Activated CD4-positive, alpha-beta T cell treated with anti-CD3 and anti-CD28 coated beads, Interleukin-2, amount 10 ng/mL, durations not matched to agents 7 days and 5 days (primary cell): ENCODE measurements at regions not wholly inside any gene's neighbourhood (a gene's known extent, or its start where the extent isn't known, plus 50 kb on each side); places are given as distances from the start of the nearest gene placed in this dataset.
A peak's percentile ranks its signal among the peaks of the same experiment; 100 is the strongest.
"Not testable (repeated sequence)": the region's sequence is repeated elsewhere in the genome, so short reads cannot be mapped to it uniquely, and the experiment has no call there.

ENCODE experiments used
- CTCF ChIA-PET: fragments of 350-600 bp; sonication (Branson Sonifier 250); formaldehyde crosslinking; loops from one replicate; lab custom pipeline; 2021; ENCODE audit warnings: antibody characterized with exemption; lab: Charles Lee
- POLR2A ChIA-PET: fragments of 350-600 bp; sonication (Branson Sonifier 250); formaldehyde crosslinking; loops from one replicate; lab custom pipeline; 2021; ENCODE audit warnings: antibody characterized with exemption; lab: Charles Lee
- DNase-seq: peaks from one replicate; pipeline ENCODE4 v3.0.0-alpha.2; 2020
- H3K27ac Mint-ChIP-seq: one replicate; pipeline ENCODE4 v1.8.0; 2021; ENCODE audit warnings: mild to moderate bottlenecking, moderate library complexity, mixed read lengths
- H3K27me3 Mint-ChIP-seq: one replicate; pipeline ENCODE4 v1.8.0; 2021; ENCODE audit warnings: mixed read lengths
- H3K36me3 Mint-ChIP-seq: one replicate; pipeline ENCODE4 v1.8.0; 2021; ENCODE audit warnings: low read depth, mixed read lengths
- H3K4me1 Mint-ChIP-seq: one replicate; pipeline ENCODE4 v1.8.0; 2021; ENCODE audit warnings: mixed read lengths
- H3K4me3 Mint-ChIP-seq: one replicate; pipeline ENCODE4 v1.8.0; 2021; ENCODE audit warnings: mild to moderate bottlenecking, moderate library complexity, mixed read lengths
- H3K9me3 Mint-ChIP-seq: one replicate; pipeline ENCODE4 v1.8.0; 2021; ENCODE audit warnings: mixed read lengths

- no peaks in the 10 kb centered on the region for H3K4me1 Mint-ChIP-seq
- peaks cover 7% of the 10 kb centered on the region for H3K9me3 Mint-ChIP-seq
- ChIA-PET CTCF (interaction anchor here (0.6 kb wide), 1 partner anchor 25 kb away, joined by 5 read pairs; no protein-coding TSS in a partner anchor), POLR2A (no interaction called here)
- no peak overlapping the region for H3K4me3 Mint-ChIP-seq
- no peak for DNase-seq
- H3K27me3 Mint-ChIP-seq: no peaks in the 10 kb centered on the region
- H3K27ac Mint-ChIP-seq: no peak overlapping the region
- H3K36me3 Mint-ChIP-seq: no peaks in the 10 kb centered on the region
Observed at GRCh38 chr6:156219973-156220372, 557.2 kb upstream of the ARID1B start.

GRCh38 chr6:156205678-156206077, 571.5 kb upstream of the ARID1B start:
- H3K4me3 Mint-ChIP-seq: no peak overlapping the region
- CTCF ChIA-PET: interaction anchor here (0.6 kb wide), 1 partner anchor 25 kb away, joined by 3 read pairs; no protein-coding TSS in a partner anchor
- H3K36me3 Mint-ChIP-seq: peaks cover 2% of the 10 kb centered on the region
- DNase-seq: no peak
- H3K27me3 Mint-ChIP-seq: no peaks in the 10 kb centered on the region
- POLR2A ChIA-PET: no interaction called here
- H3K4me1 Mint-ChIP-seq: peaks cover 2% of the 10 kb centered on the region
- H3K9me3 Mint-ChIP-seq: peaks cover 20% of the 10 kb centered on the region
- no peak overlapping the region for H3K27ac Mint-ChIP-seq

GRCh38 chr6:156199182-156199581, 578.0 kb upstream of the ARID1B start:
- Mint-ChIP-seq H3K9me3 (peaks cover 18% of the 10 kb centered on the region), H3K27me3 (no peaks in the 10 kb centered on the region), H3K36me3 (peaks cover 24% of the 10 kb centered on the region), H3K27ac (no peak overlapping the region), H3K4me3 (no peak overlapping the region), H3K4me1 (peaks cover 29% of the 10 kb centered on the region)
- ChIA-PET CTCF (interaction anchor here (0.7 kb wide), 1 partner anchor 421 kb away, joined by 3 read pairs; no protein-coding TSS in a partner anchor), POLR2A (no interaction called here)
- DNase-seq: no peak

DNA sequence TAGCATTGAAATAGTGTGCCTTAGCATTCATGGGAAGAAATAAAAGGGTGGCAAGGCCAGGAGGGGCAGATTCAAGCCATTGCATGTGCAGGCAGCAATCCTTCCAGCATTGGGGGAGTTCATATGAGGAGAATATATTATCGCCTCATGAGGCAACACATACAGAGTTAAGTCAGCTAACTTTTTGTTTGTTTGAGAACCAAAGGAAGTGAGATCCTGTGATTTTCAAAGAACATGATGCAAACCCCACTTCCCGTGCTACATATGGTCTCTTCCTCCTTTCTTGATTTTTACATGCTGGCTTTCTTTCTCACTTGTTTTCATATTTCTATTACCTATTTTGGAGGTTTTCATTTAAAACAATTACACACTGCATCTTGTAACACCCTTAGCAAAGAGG, 579.7 kb upstream of the ARID1B start:
- Mint-ChIP-seq H3K4me3 (peak overlapping the region; percentile 21), H3K36me3 (peaks cover 31% of the 10 kb centered on the region), H3K27me3 (no peaks in the 10 kb centered on the region), H3K27ac (peak overlapping the region; percentile 84), H3K9me3 (peaks cover 22% of the 10 kb centered on the region), H3K4me1 (peaks cover 35% of the 10 kb centered on the region)
- DNase-seq: no peak
- ChIA-PET POLR2A (interaction anchor here (0.6 kb wide), 1 partner anchor 15 kb away, joined by 3 read pairs; no protein-coding TSS in a partner anchor), CTCF (interaction anchor here (0.5 kb wide), 1 partner anchor 15 kb away, joined by 4 read pairs; no protein-coding TSS in a partner anchor)

DNA sequence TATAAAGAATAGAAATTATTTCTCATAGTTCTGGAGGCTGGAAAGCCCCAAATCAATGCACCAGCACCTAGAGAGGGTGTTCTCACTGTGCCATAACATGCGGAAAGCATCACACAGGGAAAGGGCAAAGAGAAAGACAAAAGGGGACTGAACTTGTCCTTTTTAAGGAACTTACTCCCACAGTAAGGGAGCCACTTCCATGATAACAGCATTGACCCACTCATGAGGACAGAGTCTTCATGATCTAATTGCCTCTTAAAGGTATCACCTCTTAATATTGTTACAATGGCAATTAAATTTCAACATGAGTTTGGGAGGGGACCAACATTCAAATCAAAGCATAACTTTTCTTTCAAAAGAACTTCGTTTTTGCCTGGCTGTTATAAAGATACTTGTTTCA, 582.2 kb upstream of the ARID1B start:
- ChIA-PET CTCF (interaction anchor here (0.5 kb wide), 1 partner anchor 25 kb away, joined by 5 read pairs; no protein-coding TSS in a partner anchor), POLR2A (no interaction called here)
- peaks cover 48% of the 10 kb centered on the region for H3K4me1 Mint-ChIP-seq
- peaks cover 29% of the 10 kb centered on the region for H3K36me3 Mint-ChIP-seq
- H3K27me3 Mint-ChIP-seq: no peaks in the 10 kb centered on the region
- H3K4me3 Mint-ChIP-seq: no peak overlapping the region
- H3K27ac Mint-ChIP-seq: no peak overlapping the region
- DNase-seq: no peak
- H3K9me3 Mint-ChIP-seq: peaks cover 24% of the 10 kb centered on the region

- peaks cover 52% of the 10 kb centered on the region for H3K4me1 Mint-ChIP-seq
- no peak overlapping the region for H3K27ac Mint-ChIP-seq
- ChIA-PET POLR2A (no interaction called here), CTCF (interaction anchor here (1.3 kb wide), 1 partner anchor 10 kb away, joined by 3 read pairs; no protein-coding TSS in a partner anchor)
- DNase-seq: no peak
- H3K36me3 Mint-ChIP-seq: peaks cover 18% of the 10 kb centered on the region
- no peak overlapping the region for H3K4me3 Mint-ChIP-seq
- H3K9me3 Mint-ChIP-seq: peaks cover 17% of the 10 kb centered on the region
- H3K27me3 Mint-ChIP-seq: no peaks in the 10 kb centered on the region
Observed at GRCh38 chr6:156193381-156193780, 583.8 kb upstream of the ARID1B start.

DNA sequence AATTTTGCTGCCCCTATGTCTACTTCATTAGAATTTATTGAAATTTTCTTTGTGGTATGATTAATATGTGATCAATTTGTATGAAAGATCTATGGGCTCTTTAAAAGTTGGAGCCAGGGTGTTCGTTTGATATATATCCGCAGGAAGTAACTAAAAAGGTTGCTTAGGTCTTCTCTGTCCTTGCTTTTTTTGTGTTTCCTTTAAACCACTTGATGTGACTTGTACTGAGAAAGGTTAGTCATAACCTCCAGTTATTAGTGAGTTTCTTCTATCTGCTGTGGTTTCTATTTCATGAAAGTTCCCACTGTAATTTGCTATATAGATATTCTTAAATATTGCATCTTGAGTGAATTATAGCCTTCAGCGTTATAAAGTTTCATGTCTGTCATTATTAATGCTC, 585.3 kb upstream of the ARID1B start:
- Mint-ChIP-seq H3K4me1 (peaks cover 41% of the 10 kb centered on the region), H3K36me3 (peaks cover 16% of the 10 kb centered on the region), H3K27ac (peak overlapping the region; percentile 74), H3K9me3 (peaks cover 11% of the 10 kb centered on the region), H3K27me3 (no peaks in the 10 kb centered on the region), H3K4me3 (peak overlapping the region; percentile 54)
- POLR2A ChIA-PET: no interaction called here
- no peak for DNase-seq
- CTCF ChIA-PET: no interaction called here

DNA sequence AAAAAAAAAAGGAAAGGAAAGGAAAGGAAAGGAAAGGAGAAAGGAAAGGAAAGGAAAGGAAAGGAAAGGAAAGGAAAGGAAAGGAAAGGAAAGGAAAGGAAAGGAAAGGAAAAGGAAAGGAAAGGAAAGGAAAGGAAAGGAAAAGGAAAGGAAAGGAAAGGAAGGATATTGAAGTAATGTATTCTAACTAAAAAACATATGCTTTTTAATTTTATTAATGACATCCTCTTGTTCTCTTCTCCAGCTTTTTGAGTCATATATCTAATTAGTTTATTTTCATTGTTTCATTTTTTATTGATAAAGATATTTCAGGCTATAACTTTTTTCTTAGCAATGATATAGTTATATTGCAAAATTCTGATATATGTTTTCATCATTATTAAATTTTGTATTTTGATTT, 585.8 kb upstream of the ARID1B start:
- DNase-seq, POLR2A ChIA-PET, H3K27me3 Mint-ChIP-seq, H3K27ac Mint-ChIP-seq, H3K4me3 Mint-ChIP-seq: not testable (repeated sequence)
- Mint-ChIP-seq H3K9me3 (peaks cover 14% of the 10 kb centered on the region), H3K36me3 (peaks cover 16% of the 10 kb centered on the region), H3K4me1 (peaks cover 38% of the 10 kb centered on the region)
- CTCF ChIA-PET: interaction anchor here (0.6 kb wide), 1 partner anchor 285 kb away, joined by 4 read pairs; no protein-coding TSS in a partner anchor

GRCh38 chr6:156190270-156190669, 586.9 kb upstream of the ARID1B start:
- Mint-ChIP-seq H3K36me3 (peaks cover 14% of the 10 kb centered on the region), H3K9me3 (peaks cover 14% of the 10 kb centered on the region), H3K4me3 (no peak overlapping the region), H3K4me1 (peaks cover 35% of the 10 kb centered on the region), H3K27ac (peak overlapping the region; percentile 22), H3K27me3 (no peaks in the 10 kb centered on the region)
- POLR2A ChIA-PET: no interaction called here
- CTCF ChIA-PET: interaction anchor here (0.9 kb wide), 1 partner anchor 17 kb away, joined by 4 read pairs; no protein-coding TSS in a partner anchor
- no peak for DNase-seq

- CTCF ChIA-PET: interaction anchor here (0.6 kb wide), 2 partner anchors 51 to 630 kb away, joined by 3 to 5 read pairs; no protein-coding TSS in a partner anchor
- H3K4me3 Mint-ChIP-seq: no peak overlapping the region
- no peaks in the 10 kb centered on the region for H3K27me3 Mint-ChIP-seq
- peaks cover 14% of the 10 kb centered on the region for H3K9me3 Mint-ChIP-seq
- DNase-seq: no peak
- peaks cover 37% of the 10 kb centered on the region for H3K4me1 Mint-ChIP-seq
- peaks cover 9% of the 10 kb centered on the region for H3K36me3 Mint-ChIP-seq
- no peak overlapping the region for H3K27ac Mint-ChIP-seq
- POLR2A ChIA-PET: no interaction called here
Observed at GRCh38 chr6:156189714-156190113, 587.5 kb upstream of the ARID1B start.

GRCh38 chr6:156189195-156189594, 588.0 kb upstream of the ARID1B start:
- ChIA-PET CTCF (interaction anchor here (0.6 kb wide), 2 partner anchors 51 to 630 kb away, joined by 3 to 5 read pairs; no protein-coding TSS in a partner anchor), POLR2A (no interaction called here)
- Mint-ChIP-seq H3K4me3 (no peak overlapping the region), H3K27me3 (no peaks in the 10 kb centered on the region), H3K36me3 (peaks cover 6% of the 10 kb centered on the region), H3K4me1 (peaks cover 40% of the 10 kb centered on the region), H3K9me3 (peaks cover 10% of the 10 kb centered on the region), H3K27ac (no peak overlapping the region)
- DNase-seq: no peak

DNA sequence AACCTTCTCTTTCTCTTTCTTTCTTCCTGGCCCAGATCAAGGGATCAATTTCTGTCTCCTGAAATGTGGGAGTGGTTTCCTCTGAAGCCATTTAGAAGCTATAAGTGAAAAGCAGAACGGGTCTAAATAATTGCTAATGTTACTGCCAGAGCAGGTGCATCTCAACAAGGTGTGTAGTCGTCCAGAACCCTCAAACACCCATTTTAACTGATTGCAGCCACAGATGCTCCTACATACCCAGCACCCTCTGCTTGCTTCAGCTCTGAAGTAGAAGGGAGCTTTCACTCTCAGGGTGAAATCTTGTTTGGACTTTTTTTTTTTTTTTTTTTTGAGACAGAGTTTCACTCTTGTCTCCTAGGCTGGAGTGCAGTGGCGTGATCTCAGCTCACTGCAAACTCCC, 592.1 kb upstream of the ARID1B start:
- Mint-ChIP-seq H3K36me3 (peaks cover 6% of the 10 kb centered on the region), H3K27me3 (no peaks in the 10 kb centered on the region), H3K4me3 (no peak overlapping the region), H3K9me3 (peaks cover 14% of the 10 kb centered on the region), H3K27ac (peak overlapping the region; percentile 54), H3K4me1 (peaks cover 33% of the 10 kb centered on the region)
- ChIA-PET CTCF (no interaction called here), POLR2A (no interaction called here)
- DNase-seq: no peak

GRCh38 chr6:156183678-156184077, 593.5 kb upstream of the ARID1B start:
- no peak overlapping the region for H3K27ac Mint-ChIP-seq
- H3K4me1 Mint-ChIP-seq: peaks cover 26% of the 10 kb centered on the region
- POLR2A ChIA-PET: no interaction called here
- CTCF ChIA-PET: interaction anchor here (0.9 kb wide), 1 partner anchor 10 kb away, joined by 3 read pairs; no protein-coding TSS in a partner anchor
- H3K36me3 Mint-ChIP-seq: peaks cover 6% of the 10 kb centered on the region
- H3K27me3 Mint-ChIP-seq: no peaks in the 10 kb centered on the region
- no peak overlapping the region for H3K4me3 Mint-ChIP-seq
- DNase-seq: no peak
- H3K9me3 Mint-ChIP-seq: peaks cover 21% of the 10 kb centered on the region
